ENCODE measurements at regions not wholly inside any gene's neighbourhood (a gene's known extent, or its start where the extent isn't known, plus 50 kb on each side); places are given as distances from the start of the nearest gene placed in this dataset.

- TF ChIP-seq CTCF (IDR thresholded peaks at IDR 0.05; ENCODE audit: low read depth, low read length, missing input control) = no peak
- no peak for TF ChIP-seq RAD21 (IDR thresholded peaks at IDR 0.05)
- no peak for TF ChIP-seq GABPA (IDR thresholded peaks at IDR 0.05 in 1 of 2, conservative IDR thresholded peaks at IDR 0.05 in 1 of 2)
- no peak for TF ChIP-seq HNF4G (IDR thresholded peaks at IDR 0.05)
- TF ChIP-seq REST (IDR thresholded peaks at IDR 0.05) = no peak
- TF ChIP-seq ATF3 (IDR thresholded peaks at IDR 0.05) = no peak
Measured at GRCh38 chr13:90857921-90858320, 489.6 kb upstream of the MIR17HG start.

All from liver (tissue), 3 donors.